NCI-H187 (cell line): ENCODE measurements at regions not wholly inside any gene's neighbourhood (a gene's known extent, or its start where the extent isn't known, plus 50 kb on each side); places are given as distances from the start of the nearest gene placed in this dataset.

Experiments
- DNase-seq, 2 experiments: peaks; one replicate each; lab custom pipeline; 2025; lab: John Stamatoyannopoulos, UW

GRCh38 chr7:10117815-10118214 is 855.9 kb upstream of the PHF14 start:
- no peak for DNase-seq

DNA sequence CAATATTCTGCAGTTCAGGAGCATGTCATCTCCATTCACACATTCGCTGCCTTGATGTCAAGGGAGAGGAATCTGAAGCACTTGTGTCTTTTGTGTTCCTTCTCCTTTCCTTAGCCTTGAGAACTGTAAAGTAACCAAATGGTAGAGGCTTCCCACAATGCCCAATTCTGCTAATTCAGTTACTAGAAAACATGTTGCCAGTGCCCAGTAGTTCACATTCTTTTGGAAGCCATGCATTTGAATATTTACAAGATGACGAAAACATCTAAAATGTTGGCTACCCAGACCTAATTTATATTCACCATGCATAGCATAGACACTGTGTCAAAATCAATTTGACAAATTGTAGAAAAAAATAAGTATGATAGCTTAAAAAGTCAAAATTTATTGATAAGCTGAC is 852.7 kb upstream of the PHF14 start:
- DNase-seq: no peak

GRCh38 chr7:10121631-10122030 is 852.0 kb upstream of the PHF14 start:
- DNase-seq: no peak

DNA sequence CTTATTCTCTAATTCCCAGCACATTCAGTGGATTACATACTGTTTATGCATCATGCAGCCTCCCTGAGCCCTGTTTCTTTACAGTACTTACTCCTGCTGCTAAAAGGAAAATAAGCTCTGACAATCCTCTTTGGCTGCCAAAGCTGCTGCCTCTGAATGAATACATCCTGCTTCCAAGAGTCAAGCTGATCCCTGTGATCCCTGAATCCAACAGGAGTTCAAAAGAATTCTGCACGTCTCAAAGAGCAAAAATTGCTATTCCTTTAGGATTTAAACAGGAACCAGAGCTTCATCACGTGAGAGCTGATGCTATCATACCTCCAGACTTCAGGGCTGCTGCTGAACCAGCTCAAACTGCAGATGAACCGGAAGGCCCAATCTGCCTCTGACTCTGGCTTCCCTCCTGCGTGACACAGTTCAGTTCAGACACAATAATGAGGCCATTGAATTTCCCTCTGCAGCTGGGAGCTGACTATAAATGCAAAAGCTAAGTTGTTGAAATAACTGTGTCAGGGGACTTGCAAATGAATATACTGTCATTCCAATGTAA is 851.0 kb upstream of the PHF14 start:
- DNase-seq: no peak

GRCh38 chr7:10128748-10129147 is 844.9 kb upstream of the PHF14 start:
- no peak for DNase-seq

DNA sequence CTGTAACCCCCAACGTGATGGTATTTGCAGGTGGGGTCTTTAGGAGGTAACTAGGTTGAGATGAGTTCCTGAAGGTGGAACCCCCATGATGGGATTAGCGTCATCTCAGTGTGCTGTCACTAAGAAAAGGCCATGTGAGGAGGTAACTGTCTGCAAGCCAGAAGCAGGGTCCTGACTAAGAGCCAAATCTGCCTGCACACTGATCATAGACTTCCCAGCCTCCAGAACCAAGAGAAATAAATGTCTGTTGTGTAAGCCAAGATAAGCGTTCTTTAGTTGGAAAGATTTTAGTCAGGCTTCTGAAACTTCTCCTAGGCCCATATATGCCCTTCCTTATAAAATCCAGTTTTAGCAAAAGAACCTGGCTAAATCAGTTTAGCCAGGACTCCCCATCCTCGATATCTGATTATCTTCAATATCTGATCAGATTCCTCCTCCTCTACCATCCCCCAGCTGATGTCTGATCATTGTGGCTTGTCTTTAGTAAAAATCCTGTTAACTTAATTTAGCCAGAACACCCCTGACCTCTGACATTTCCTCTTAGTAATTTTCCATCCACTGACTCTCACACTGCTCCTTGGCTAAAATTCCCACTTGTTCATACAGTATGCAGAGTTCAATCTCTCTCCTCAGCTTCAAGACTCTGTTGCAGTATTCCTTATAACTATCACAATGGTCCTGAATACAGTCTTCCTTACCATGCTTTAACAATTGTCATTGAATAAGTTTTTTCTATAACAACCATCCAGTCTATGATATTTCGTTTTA is 835.4 kb upstream of the PHF14 start:
- no peak for DNase-seq

- no peak for DNase-seq
Observed at GRCh38 chr7:10146271-10146670, 827.4 kb upstream of the PHF14 start.

DNA sequence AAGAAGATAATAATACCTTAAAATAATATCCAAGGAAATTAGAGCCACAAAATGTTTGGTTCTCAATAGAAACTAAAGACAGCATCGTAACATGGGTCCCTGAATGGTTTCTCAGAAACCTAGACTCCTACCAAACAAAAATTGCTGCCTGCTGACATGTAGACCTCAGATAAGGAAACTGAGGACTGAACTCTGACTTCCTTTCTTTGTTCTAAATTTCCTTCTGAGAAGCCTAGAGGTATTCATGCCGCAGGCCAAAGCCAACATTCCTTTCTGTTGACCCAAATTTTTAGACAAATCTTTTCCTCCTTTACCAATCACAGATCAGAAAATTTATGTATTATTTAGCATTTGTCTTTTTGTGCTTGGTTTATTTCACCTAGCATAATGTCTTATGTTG is 816.7 kb upstream of the PHF14 start:
- DNase-seq: no peak

DNA sequence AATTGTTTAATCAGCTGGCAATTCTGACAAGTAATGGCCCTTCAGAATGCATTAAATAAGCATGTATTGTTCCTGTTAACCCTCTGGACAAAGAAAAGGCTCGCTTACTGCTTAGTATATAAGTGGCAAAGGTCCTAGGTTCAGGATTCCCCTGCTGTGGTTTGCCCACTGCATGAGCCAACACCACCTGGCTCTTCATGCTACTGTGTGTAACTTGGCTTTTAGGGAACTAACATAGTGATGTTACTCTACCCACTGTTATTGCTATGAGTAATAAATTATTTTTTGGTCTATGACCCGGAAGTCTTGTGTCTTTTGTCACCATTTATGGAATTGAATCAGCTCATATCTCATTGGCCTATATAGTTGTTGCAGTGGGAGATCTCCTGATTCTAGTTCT is 791.7 kb upstream of the PHF14 start:
- no peak for DNase-seq

GRCh38 chr7:10192074-10192473 is 781.6 kb upstream of the PHF14 start:
- no peak for DNase-seq

DNA sequence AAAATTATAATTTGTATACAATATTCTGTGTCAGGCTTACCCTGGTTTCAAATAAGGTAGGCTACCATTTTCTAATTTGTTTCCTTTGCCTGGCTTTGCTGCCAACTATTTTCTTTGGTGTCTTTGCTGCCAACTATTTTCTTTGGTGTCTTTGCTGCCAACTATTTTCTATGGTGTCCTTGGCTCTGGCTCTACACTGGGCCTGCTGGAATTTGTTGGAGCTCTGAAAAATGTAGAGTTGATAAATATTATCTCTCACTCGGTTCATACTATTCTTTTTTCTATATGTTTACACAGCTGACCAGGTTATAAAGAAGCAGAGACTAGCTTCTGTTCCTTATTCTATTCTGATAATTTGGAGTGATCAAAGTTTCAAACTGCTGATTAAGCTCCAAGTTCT is 768.0 kb upstream of the PHF14 start:
- no peak for DNase-seq

DNA sequence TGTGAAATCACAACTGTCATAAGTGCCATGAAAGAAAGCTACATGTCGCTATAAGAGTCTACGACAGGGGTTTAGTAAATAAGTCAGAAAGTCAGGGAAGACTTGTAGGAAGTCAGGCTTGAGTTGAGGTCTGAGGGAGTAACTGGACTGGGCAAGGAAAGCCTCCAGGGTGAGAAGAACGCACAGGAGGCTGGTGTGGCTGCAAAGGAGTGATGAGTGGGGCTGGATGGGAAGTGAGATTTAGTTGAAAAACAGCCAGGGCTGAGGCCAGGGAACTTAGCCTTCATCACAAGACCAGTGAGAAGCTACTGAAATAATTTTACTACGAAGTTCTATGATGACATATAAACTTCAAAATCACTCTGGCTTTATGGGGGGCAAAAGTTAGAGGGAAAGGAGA is 763.7 kb upstream of the PHF14 start:
- DNase-seq: no peak

GRCh38 chr7:10211016-10211415 is 762.7 kb upstream of the PHF14 start:
- DNase-seq: no peak

GRCh38 chr7:10211861-10212260 is 761.8 kb upstream of the PHF14 start:
- DNase-seq: no peak

DNA sequence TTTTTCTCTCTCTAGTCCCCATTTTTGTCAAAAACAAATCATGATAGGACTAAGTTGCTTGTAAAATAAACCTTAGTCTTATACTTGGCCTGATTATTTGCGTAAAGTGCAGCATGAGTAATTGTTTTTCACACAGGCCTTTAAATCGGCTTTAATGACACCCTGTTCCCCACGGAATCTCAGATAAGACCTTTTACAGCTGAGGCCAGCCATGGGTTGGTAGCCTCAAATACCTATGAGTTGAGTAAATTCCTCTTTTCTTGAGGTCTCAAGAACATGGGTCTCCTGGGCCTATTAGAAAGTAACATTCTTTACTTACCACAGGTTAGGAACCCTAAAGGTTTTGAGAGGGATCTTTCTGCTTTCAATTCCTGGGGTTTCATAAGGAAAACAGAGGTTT is 761.0 kb upstream of the PHF14 start:
- DNase-seq: no peak

GRCh38 chr7:10216462-10216861 is 757.2 kb upstream of the PHF14 start:
- no peak for DNase-seq

- DNase-seq: no peak
Observed at GRCh38 chr7:10221084-10221483, 752.6 kb upstream of the PHF14 start.

- no peak for DNase-seq
Observed at GRCh38 chr7:10222976-10223375, 750.7 kb upstream of the PHF14 start.

DNA sequence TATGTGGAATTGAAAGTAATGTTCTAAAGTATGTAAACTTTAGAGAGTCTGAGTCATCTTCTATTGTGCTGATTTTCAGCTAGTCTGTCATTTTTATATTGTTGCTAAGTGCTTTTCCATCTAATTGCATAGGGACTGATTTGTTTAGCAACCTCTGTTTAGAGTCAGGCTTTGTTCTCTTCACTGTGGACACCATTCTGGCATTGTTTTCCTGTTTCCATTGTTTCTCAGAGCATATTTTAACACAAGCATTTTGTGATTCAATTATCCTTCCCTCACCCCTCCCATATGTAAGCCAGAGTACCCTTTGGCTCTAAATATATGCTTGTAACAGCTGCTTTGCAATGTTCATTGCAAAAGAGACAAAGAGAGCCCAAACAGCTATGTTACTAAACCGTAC is 748.4 kb upstream of the PHF14 start:
- no peak for DNase-seq

DNA sequence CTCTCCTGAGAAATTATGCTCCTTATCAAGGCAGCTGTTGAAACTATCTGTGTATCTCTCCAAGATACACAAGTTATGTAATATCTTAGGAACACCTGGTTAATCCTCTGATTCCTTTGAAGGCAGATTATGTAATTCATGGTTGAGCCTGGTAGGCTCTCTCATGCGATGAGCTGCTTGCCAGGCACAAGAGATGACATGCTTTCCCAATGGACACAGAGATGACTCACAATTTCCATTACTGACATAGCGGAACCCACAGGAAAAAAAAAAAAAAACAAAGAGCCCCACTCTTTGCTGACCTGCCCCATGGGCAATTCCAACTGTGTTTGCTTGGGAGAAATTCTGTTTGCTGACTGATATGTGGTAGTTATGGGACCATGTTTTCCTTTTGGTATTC is 736.4 kb upstream of the PHF14 start:
- DNase-seq: no peak

- DNase-seq: no peak
Observed at GRCh38 chr7:10238641-10239040, 735.0 kb upstream of the PHF14 start.

- DNase-seq: no peak
Observed at GRCh38 chr7:10239695-10240345, 733.9 kb upstream of the PHF14 start.

DNA sequence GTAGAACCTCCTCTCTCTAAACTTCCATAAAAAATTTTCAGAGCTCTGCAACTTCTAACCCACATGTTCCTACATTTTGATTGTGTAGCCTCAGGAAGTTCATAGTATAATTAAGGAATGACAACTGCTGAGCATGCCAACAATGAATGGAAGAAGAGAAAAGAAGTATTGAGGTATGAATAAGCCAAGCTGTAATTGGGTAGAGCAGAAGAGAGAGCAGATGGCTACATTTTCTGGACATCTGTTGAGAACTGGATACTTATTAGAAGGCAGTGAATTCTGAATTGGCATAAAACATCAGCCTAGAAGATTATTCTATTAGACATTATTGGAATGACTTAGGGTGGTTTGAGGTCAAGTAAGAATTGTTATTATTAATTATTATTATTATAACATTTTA is 728.3 kb upstream of the PHF14 start:
- DNase-seq: no peak

DNA sequence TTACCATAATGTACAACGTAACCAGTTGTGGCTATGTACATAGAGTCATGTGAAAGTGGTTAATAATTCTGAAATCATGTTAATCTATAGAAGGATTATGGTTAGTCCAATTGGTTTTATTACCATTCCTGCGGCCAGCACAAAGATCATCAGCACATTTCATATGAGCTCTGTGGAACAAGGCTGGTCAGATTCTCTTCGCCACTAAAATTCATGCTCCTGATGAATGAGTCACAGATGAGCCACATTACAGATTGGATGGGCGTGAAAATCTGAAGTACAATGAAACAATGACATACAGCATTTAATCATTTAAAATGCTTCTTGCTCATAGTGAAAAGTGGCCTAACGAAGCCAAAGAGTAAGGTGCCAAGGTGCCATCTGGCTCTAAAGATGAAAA is 716.2 kb upstream of the PHF14 start:
- DNase-seq: no peak
